Activated CD8-positive, alpha-beta T cell treated with anti-CD3 and anti-CD28 coated beads for 36 hours (primary cell): ENCODE measurements at regions not wholly inside any gene's neighbourhood (a gene's known extent, or its start where the extent isn't known, plus 50 kb on each side); places are given as distances from the start of the nearest gene placed in this dataset.

Source experiments
- ATAC-seq: fragments of 200-7000 bp; cut with Tn5 transposase; one replicate; pipeline ENCODE4 v1.10.0; 2021; ENCODE audit warnings: mild to moderate bottlenecking, moderate library complexity
- CTCF ChIA-PET: fragments of 350-600 bp; sonication (Branson Sonifier 250); formaldehyde crosslinking; loops from one replicate; lab custom pipeline; 2021; ENCODE audit warnings: antibody characterized with exemption; lab: Charles Lee
- POLR2A ChIA-PET: fragments of 350-600 bp; sonication (Branson Sonifier 250); formaldehyde crosslinking; loops from one replicate; lab custom pipeline; 2021; ENCODE audit warnings: antibody characterized with exemption; lab: Charles Lee
- DNase-seq: peaks from one replicate; pipeline ENCODE4 v3.0.0-alpha.2; 2020
- H3K27ac Mint-ChIP-seq: one replicate; pipeline ENCODE4 v1.8.0; 2021; ENCODE audit warnings: mild to moderate bottlenecking, mixed read lengths
- H3K27me3 Mint-ChIP-seq: one replicate; pipeline ENCODE4 v1.8.0; 2021; ENCODE audit warnings: mixed read lengths
- H3K36me3 Mint-ChIP-seq: one replicate; pipeline ENCODE4 v1.8.0; 2021; ENCODE audit warnings: low read depth, mixed read lengths
- H3K4me1 Mint-ChIP-seq: one replicate; pipeline ENCODE4 v1.8.0; 2021; ENCODE audit warnings: low read depth, mixed read lengths
- H3K4me3 Mint-ChIP-seq: one replicate; pipeline ENCODE4 v1.8.0; 2021; ENCODE audit warnings: mild to moderate bottlenecking, moderate library complexity, mixed read lengths
- H3K9me3 Mint-ChIP-seq: one replicate; pipeline ENCODE4 v1.8.0; 2021; ENCODE audit warnings: mixed read lengths
- intact Hi-C: fragments of 100-400 bp; cut with micrococcal nuclease; formaldehyde crosslinking; loops from one replicate; pipeline ENCODE4 v1.10.0; 2022
- TF ChIP-seq, protein P1 (sequence below): fragments of 200-600 bp; IDR thresholded peaks from one replicate; pipeline ENCODE4 v1.8.0; 2022; ENCODE audit warnings: antibody characterized with exemption, mild to moderate bottlenecking

GRCh38 chr2:3059141-3059925 lies 318.3 kb downstream of the EIPR1 start:
- TF ChIP-seq, protein P1, sequence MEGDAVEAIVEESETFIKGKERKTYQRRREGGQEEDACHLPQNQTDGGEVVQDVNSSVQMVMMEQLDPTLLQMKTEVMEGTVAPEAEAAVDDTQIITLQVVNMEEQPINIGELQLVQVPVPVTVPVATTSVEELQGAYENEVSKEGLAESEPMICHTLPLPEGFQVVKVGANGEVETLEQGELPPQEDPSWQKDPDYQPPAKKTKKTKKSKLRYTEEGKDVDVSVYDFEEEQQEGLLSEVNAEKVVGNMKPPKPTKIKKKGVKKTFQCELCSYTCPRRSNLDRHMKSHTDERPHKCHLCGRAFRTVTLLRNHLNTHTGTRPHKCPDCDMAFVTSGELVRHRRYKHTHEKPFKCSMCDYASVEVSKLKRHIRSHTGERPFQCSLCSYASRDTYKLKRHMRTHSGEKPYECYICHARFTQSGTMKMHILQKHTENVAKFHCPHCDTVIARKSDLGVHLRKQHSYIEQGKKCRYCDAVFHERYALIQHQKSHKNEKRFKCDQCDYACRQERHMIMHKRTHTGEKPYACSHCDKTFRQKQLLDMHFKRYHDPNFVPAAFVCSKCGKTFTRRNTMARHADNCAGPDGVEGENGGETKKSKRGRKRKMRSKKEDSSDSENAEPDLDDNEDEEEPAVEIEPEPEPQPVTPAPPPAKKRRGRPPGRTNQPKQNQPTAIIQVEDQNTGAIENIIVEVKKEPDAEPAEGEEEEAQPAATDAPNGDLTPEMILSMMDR, result no peak
- Mint-ChIP-seq H3K36me3 (no peaks in the 10 kb centered on the region), H3K9me3 (no peaks in the 10 kb centered on the region), H3K4me1 (no peaks in the 10 kb centered on the region), H3K4me3 (no peak overlapping the region), H3K27me3 (no peaks in the 10 kb centered on the region), H3K27ac (no peak overlapping the region)
- ChIA-PET POLR2A (no interaction called here), CTCF (no interaction called here)
- ATAC-seq (no peak), DNase-seq (no peak)
- intact Hi-C loops, result no loop called here

GRCh38 chr2:3054066-3054465 lies 323.6 kb downstream of the EIPR1 start:
- no peak for DNase-seq
- intact Hi-C loops, result no loop called here
- no peaks in the 10 kb centered on the region for H3K36me3 Mint-ChIP-seq
- ATAC-seq, result no peak
- H3K27ac Mint-ChIP-seq, result no peak overlapping the region
- ChIA-PET CTCF (no interaction called here), POLR2A (no interaction called here)
- peaks cover 5% of the 10 kb centered on the region for H3K4me1 Mint-ChIP-seq
- TF ChIP-seq, protein P1, result no peak
- no peak overlapping the region for H3K4me3 Mint-ChIP-seq
- H3K27me3 Mint-ChIP-seq, result no peaks in the 10 kb centered on the region
- no peaks in the 10 kb centered on the region for H3K9me3 Mint-ChIP-seq

DNA sequence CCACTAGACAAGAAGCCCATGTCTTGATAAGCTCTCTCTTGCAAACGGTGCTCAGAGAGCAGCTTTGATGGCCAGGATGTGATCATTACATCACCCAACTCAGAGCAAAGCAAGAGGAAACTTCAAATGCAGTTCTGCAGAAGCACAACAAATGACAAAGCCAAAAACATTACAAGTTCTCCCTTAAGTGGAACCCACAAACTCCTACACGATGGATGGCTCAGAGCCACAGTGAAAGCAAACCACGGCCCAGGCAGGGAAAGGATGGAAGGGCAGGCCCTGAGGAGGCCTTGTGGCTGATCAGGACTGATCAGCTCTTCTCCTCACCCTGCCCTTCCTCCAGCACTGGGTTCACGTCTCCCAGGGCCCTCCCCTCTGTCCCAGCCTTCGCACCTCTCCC lies 326.4 kb downstream of the EIPR1 start:
- ATAC-seq (peak; percentile 34), DNase-seq (peak; percentile 16)
- intact Hi-C loops, result no loop called here
- TF ChIP-seq, protein P1, result no peak
- no peak overlapping the region for H3K27ac Mint-ChIP-seq
- H3K9me3 Mint-ChIP-seq, result no peaks in the 10 kb centered on the region
- H3K4me3 Mint-ChIP-seq, result no peak overlapping the region
- ChIA-PET POLR2A (no interaction called here), CTCF (no interaction called here)
- H3K36me3 Mint-ChIP-seq, result no peaks in the 10 kb centered on the region
- H3K4me1 Mint-ChIP-seq, result peaks cover 5% of the 10 kb centered on the region
- H3K27me3 Mint-ChIP-seq, result no peaks in the 10 kb centered on the region

DNA sequence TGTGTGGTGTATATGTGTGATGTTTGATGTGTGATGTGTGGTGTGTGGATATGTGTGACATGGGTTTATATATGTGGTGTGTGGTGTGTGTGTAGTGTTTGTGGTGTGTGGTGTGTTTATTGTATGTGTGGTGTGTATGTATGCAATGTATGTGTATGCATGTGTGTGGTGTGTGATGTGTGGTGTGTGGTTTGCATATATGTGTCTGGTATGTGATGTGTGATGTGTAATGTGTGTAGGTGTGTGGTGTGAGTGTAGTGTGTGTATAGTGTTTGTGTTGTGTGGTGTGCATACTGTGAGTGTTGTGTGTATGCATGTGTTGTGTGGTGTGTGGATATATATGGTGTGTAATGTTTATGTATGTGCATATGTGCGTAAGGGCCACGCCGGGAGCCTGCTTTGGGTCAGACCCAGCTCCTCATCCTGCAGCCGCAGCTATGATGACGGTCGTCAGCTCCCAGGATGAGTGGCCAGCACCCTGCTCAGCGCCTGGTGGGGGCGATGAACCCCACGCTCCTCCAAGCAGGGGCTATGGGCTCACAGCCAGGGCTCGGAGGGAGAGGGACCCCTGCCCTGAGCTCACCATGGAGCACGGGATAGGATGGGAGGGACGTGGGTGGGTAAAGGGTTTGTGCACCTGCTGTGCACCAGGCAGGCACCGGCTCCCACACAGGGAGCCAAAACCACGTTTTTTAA lies 331.3 kb downstream of the EIPR1 start:
- Mint-ChIP-seq H3K9me3 (no peaks in the 10 kb centered on the region), H3K27ac (no peak overlapping the region), H3K27me3 (no peaks in the 10 kb centered on the region), H3K36me3 (no peaks in the 10 kb centered on the region), H3K4me3 (no peak overlapping the region), H3K4me1 (peaks cover 2% of the 10 kb centered on the region)
- POLR2A ChIA-PET, result no interaction called here
- CTCF ChIA-PET, result no interaction called here
- intact Hi-C loops, result no loop called here
- TF ChIP-seq, protein P1, result no peak
- ATAC-seq (no peak), DNase-seq (no peak)

DNA sequence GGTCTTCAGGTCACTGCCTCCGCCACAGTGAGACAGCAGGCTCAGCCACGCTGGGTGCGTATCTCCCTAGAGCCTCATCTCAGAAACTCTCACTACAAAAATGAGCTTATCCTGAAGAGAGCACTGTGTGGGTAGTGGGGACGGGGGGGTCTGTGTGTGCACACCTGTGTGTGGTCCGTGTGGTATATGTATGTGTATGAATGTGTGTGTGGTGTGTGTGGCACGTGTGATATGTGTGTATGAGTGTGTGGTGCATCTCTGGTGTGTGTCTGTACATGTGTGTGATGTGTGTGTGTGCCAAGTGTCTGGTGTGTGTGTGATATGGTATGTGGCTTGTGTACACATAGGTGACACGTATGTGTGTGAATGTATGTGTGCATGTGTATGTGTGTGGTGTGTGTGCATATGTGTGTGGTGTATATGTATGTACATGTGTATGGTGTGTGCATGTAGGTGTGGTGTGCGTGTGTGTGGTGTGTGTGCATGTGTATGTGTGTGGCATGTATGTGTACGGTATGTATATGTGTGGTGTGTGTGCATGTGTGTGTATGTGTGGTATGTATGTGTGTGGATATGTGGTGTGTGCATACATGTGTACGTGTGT lies 332.2 kb downstream of the EIPR1 start:
- Mint-ChIP-seq H3K27ac (no peak overlapping the region), H3K36me3 (no peaks in the 10 kb centered on the region), H3K9me3 (no peaks in the 10 kb centered on the region), H3K4me3 (no peak overlapping the region), H3K4me1 (no peaks in the 10 kb centered on the region), H3K27me3 (no peaks in the 10 kb centered on the region)
- ChIA-PET POLR2A (no interaction called here), CTCF (no interaction called here)
- no peak for ATAC-seq
- DNase-seq, result no peak
- TF ChIP-seq, protein P1, result no peak
- intact Hi-C loops, result no loop called here
